SK-N-SH (cell line): ENCODE measurements at regions not wholly inside any gene's neighbourhood (a gene's known extent, or its start where the extent isn't known, plus 50 kb on each side); places are given as distances from the start of the nearest gene placed in this dataset.

Experiments used
- CTCF ChIA-PET: fragments of 300-600, 350-600 bp; formaldehyde crosslinking; extraction: SDS; loops from one replicate; lab custom pipeline; 2021; lab: Yijun Ruan, JAX
- POLR2A ChIA-PET: fragments of 350-600 bp; sonication (Branson Sonifier 250); formaldehyde crosslinking; extraction: SDS; loops from one replicate; lab custom pipeline; 2020; ENCODE audit warnings: antibody characterized with exemption, inconsistent platforms; lab: Yijun Ruan, JAX
- DNase-seq: peaks from one replicate; pipeline ENCODE4 v3.0.0; 2012
- H2AFZ ChIP-seq: fragments of 200-600 bp; sonication (generic); 2 replicates; pipeline ENCODE4 v1.8.1; 2016; ENCODE audit warnings: antibody characterized with exemption, mild to moderate bottlenecking, low read depth
- H3F3A ChIP-seq: fragments of 200-600 bp; sonication (generic); replicated peaks from 2 replicates; pipeline ENCODE3; 2016; ENCODE audit warnings: antibody characterized with exemption, mild to moderate bottlenecking; ENCODE audit not compliant: insufficient read depth
- H3K27ac ChIP-seq, 2 experiments: fragments of 200-500 bp in 1 of 2; fragments of 200-600 bp in 1 of 2; sonication (Bioruptor generic) in 1 of 2; sonication (generic), shearing (Covaris generic) in 1 of 2; 2 replicates each; pipeline versions ENCODE4 v1.5.1 to v1.6.1; 2014 to 2016; ENCODE audit warnings: low read depth in 2 of 2, inconsistent platforms in 1 of 2, low read length in 1 of 2, mild to moderate bottlenecking in 1 of 2, mixed read lengths in 1 of 2
- H3K27me3 ChIP-seq: fragments of 200-600 bp; sonication (generic), shearing (Covaris generic); 2 replicates; pipeline ENCODE4 v1.6.1; 2016; ENCODE audit warnings: mixed run types; ENCODE audit not compliant: insufficient read depth
- H3K36me3 ChIP-seq, 2 experiments: fragments of 200-500 bp in 1 of 2; fragments of 200-600 bp in 1 of 2; sonication (Bioruptor generic) in 1 of 2; sonication (generic) in 1 of 2; replicated peaks in 1 of 2; 2 replicates each; pipeline versions ENCODE3 to v1.5.1; 2014 to 2016; ENCODE audit warnings: low read length in 1 of 2, mild to moderate bottlenecking in 1 of 2; ENCODE audit not compliant: insufficient read depth in 2 of 2, control insufficient read depth in 1 of 2
- H3K4me1 ChIP-seq, 2 experiments: fragments of 200-500 bp in 1 of 2; fragments of 200-600 bp in 1 of 2; sonication (Bioruptor generic) in 1 of 2; sonication (generic), shearing (Covaris generic) in 1 of 2; 2 replicates each; pipeline versions ENCODE4 v1.5.1 to v1.6.1; 2014 to 2016; ENCODE audit warnings: low read depth in 1 of 2, low read length in 1 of 2, mixed run types in 1 of 2; ENCODE audit not compliant: insufficient read depth in 2 of 2, control insufficient read depth in 1 of 2
- H3K4me2 ChIP-seq: fragments of 200-600 bp; sonication (generic), shearing (Covaris generic); 2 replicates; pipeline ENCODE4 v1.6.1; 2017; ENCODE audit warnings: mixed run types
- H3K4me3 ChIP-seq, 2 experiments: fragments of 200-500 bp in 1 of 2; fragments of 200-600 bp in 1 of 2; sonication (Bioruptor generic) in 1 of 2; sonication (generic), shearing (Covaris generic) in 1 of 2; 2 replicates each; pipeline versions ENCODE4 v1.5.1 to v1.8.1; 2014 to 2016; ENCODE audit warnings: low read depth in 2 of 2, inconsistent platforms in 1 of 2, low read length in 1 of 2, mild to moderate bottlenecking in 1 of 2, mixed read lengths in 1 of 2, moderate library complexity in 1 of 2
- H3K79me2 ChIP-seq: fragments of 200-600 bp; sonication (generic); 2 replicates; pipeline ENCODE4 v1.8.1; 2017; ENCODE audit warnings: mild to moderate bottlenecking; ENCODE audit not compliant: insufficient read depth
- H3K9ac ChIP-seq: fragments of 200-600 bp; sonication (generic); 2 replicates; pipeline ENCODE4 v1.6.1; 2017; ENCODE audit warnings: mixed run types
- H3K9me2 ChIP-seq: fragments of 200-600 bp; sonication (generic); 2 replicates; pipeline ENCODE4 v1.6.1; 2017; ENCODE audit warnings: mixed run types
- H3K9me3 ChIP-seq: fragments of 200-600 bp; sonication (generic); 2 replicates; pipeline ENCODE4 v1.6.1; 2017; ENCODE audit warnings: mixed run types, mild to moderate bottlenecking, moderate library complexity
- H4K20me1 ChIP-seq: fragments of 200-600 bp; sonication (generic); 2 replicates; pipeline ENCODE4 v1.6.1; 2017; ENCODE audit warnings: mild to moderate bottlenecking, mixed run types; ENCODE audit not compliant: insufficient read depth
- CHD2 ChIP-seq: fragments of 150-350 bp; IDR thresholded peaks from 2 replicates; pipeline ENCODE4 v1.6.1; 2018; ENCODE audit warnings: low read length; ENCODE audit not compliant: partially characterized antibody
- ELF1 ChIP-seq: IDR thresholded peaks from 2 replicates; pipeline ENCODE4 v1.4.0; 2012
- EZH2phosphoT487 ChIP-seq: fragments of 200-600 bp; sonication (generic); IDR thresholded peaks from 2 replicates; pipeline ENCODE4 v1.6.1; 2017; ENCODE audit warnings: low read depth, mixed run types, mild to moderate bottlenecking, antibody characterized with exemption, moderate library complexity, borderline replicate concordance
- GABPA ChIP-seq: IDR thresholded peaks from 2 replicates; pipeline ENCODE4 v1.4.0; 2012; ENCODE audit warnings: low read depth, mild to moderate bottlenecking
- JUND ChIP-seq: IDR thresholded peaks from 2 replicates; pipeline ENCODE4 v1.4.0; 2012
- MEF2A ChIP-seq: IDR thresholded peaks from 2 replicates; pipeline ENCODE4 v1.4.0; 2012; ENCODE audit warnings: low read depth, borderline replicate concordance
- NRF1 ChIP-seq: IDR thresholded peaks from 2 replicates; pipeline ENCODE4 v1.6.1; 2012; ENCODE audit warnings: low read depth, mild to moderate bottlenecking, low read length
- RCOR1 ChIP-seq: fragments of 150-350 bp; IDR thresholded peaks from 2 replicates; pipeline ENCODE4 v1.6.1; 2017; ENCODE audit warnings: antibody characterized with exemption, low read length
- RFX5 ChIP-seq: IDR thresholded peaks from 2 replicates; pipeline ENCODE4 v1.6.1; 2012; ENCODE audit warnings: mild to moderate bottlenecking, improper control_type of control experiment, low read length
- RXRA ChIP-seq: IDR thresholded peaks from 2 replicates; pipeline ENCODE4 v1.4.0; 2012; ENCODE audit warnings: low read depth, mild to moderate bottlenecking, borderline replicate concordance
- SMC3 ChIP-seq: IDR thresholded peaks from 2 replicates; pipeline ENCODE4 v1.6.1; 2012; ENCODE audit warnings: low read depth, low read length, improper control_type of control experiment
- TCF12 ChIP-seq: IDR thresholded peaks from 2 replicates; pipeline ENCODE4 v1.4.0; 2012
- USF2 ChIP-seq: fragments of 150-350 bp; IDR thresholded peaks from 2 replicates; pipeline ENCODE4 v1.6.1; 2017; ENCODE audit warnings: antibody characterized with exemption, low read length, low read depth, borderline replicate concordance
- YY1 ChIP-seq: IDR thresholded peaks from 2 replicates; pipeline ENCODE4 v1.4.0; 2012; ENCODE audit warnings: low read depth, mild to moderate bottlenecking
- WGBS: methylation state at CpG from one replicate; pipeline ENCODE4 v1.1.6; 2017; ENCODE audit warnings: low lambda C conversion rate; 5-methylcytosine and 5-hydroxymethylcytosine counted together
- TF ChIP-seq, protein P1 (sequence below): fragments of 200-600 bp; sonication (generic); IDR thresholded peaks from 2 replicates; pipeline ENCODE4 v1.6.1; 2017; ENCODE audit warnings: antibody characterized with exemption, mild to moderate bottlenecking, moderate library complexity

GRCh38 chr2:226066391-226066790 lies 666.9 kb downstream of the NYAP2 start:
- no peaks in the 10 kb centered on the region for H3K9me3 ChIP-seq
- DNase-seq, result no peak
- H3K4me1 ChIP-seq, result peaks cover 0 to 8% of the 10 kb centered on the region in 2 experiments; a peak in 1 of 4 replicates
- CTCF ChIA-PET, result no interaction called here
- H4K20me1 ChIP-seq, result no peaks in the 10 kb centered on the region
- no peaks in the 10 kb centered on the region for H3K79me2 ChIP-seq
- WGBS, result 49% methylated on average over 3 of the region's 3 CpGs
- H3K4me2 ChIP-seq, result peak overlapping the region; percentile 28; the same call in 1 of the 2 replicates
- H2AFZ ChIP-seq, result peak overlapping the region; percentile 63
- TF ChIP-seq RXRA (no peak), YY1 (no peak), NRF1 (no peak), RFX5 (no peak), JUND (no peak)
- no peaks in the 10 kb centered on the region for H3K9me2 ChIP-seq
- H3K9ac ChIP-seq, result no peak overlapping the region
- H3K27me3 ChIP-seq, result no peaks in the 10 kb centered on the region
- no peaks in the 10 kb centered on the region for H3F3A ChIP-seq
- H3K36me3 ChIP-seq, result no peaks in the 10 kb centered on the region
- no peak overlapping the region for H3K27ac ChIP-seq
- H3K4me3 ChIP-seq, result no peak overlapping the region
- POLR2A ChIA-PET, result no interaction called here

DNA sequence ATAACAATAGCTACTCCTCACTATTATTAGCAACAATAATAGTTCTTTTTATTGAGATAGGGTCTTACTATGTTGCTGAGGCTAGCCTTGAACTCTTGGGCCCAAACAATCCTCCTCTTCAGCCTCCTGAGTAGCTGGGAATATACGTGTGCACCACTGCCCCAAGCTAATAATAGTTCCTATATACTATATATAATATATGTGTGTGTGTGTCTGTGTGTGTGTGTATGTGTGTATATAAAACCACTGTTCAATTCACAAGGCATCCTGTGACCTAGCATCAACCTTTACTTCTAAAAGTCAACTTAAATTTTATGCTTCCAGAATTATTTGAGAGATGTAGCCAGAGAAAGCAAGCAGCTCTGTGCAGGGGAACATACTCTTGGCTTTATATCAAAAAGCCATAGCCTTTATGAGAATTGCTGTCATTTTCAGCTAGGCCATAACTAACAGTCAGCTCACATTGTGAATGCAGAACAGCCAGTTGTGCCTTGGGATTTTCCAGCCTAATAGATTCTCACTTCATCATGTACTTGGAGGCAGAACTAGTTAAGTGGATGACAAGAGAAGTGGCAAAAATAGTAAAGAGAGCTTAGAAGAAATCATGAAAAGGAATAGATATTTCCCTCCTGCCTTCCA lies 665.5 kb downstream of the NYAP2 start:
- no peaks in the 10 kb centered on the region for H4K20me1 ChIP-seq
- 79% methylated on average over 1 of the region's 1 CpG for WGBS
- no peaks in the 10 kb centered on the region for H3K9me3 ChIP-seq
- POLR2A ChIA-PET, result no interaction called here
- H3K36me3 ChIP-seq, result no peaks in the 10 kb centered on the region
- no peaks in the 10 kb centered on the region for H3K79me2 ChIP-seq
- DNase-seq, result no peak
- no peaks in the 10 kb centered on the region for H3K27me3 ChIP-seq
- H3F3A ChIP-seq, result no peaks in the 10 kb centered on the region
- H3K27ac ChIP-seq, result no peak overlapping the region
- H3K4me1 ChIP-seq, result peaks cover 0 to 8% of the 10 kb centered on the region in 2 experiments; a peak in 1 of 4 replicates
- H2AFZ ChIP-seq, result no peak overlapping the region
- no peak overlapping the region for H3K9ac ChIP-seq
- H3K9me2 ChIP-seq, result no peaks in the 10 kb centered on the region
- no peak overlapping the region for H3K4me3 ChIP-seq
- TF ChIP-seq MEF2A (no peak), RCOR1 (no peak), TCF12 (no peak), ELF1 (no peak), RXRA (no peak), USF2 (no peak), EZH2phosphoT487 (no peak), SMC3 (no peak), CHD2 (no peak), NRF1 (no peak), GABPA (no peak)
- TF ChIP-seq, protein P1, sequence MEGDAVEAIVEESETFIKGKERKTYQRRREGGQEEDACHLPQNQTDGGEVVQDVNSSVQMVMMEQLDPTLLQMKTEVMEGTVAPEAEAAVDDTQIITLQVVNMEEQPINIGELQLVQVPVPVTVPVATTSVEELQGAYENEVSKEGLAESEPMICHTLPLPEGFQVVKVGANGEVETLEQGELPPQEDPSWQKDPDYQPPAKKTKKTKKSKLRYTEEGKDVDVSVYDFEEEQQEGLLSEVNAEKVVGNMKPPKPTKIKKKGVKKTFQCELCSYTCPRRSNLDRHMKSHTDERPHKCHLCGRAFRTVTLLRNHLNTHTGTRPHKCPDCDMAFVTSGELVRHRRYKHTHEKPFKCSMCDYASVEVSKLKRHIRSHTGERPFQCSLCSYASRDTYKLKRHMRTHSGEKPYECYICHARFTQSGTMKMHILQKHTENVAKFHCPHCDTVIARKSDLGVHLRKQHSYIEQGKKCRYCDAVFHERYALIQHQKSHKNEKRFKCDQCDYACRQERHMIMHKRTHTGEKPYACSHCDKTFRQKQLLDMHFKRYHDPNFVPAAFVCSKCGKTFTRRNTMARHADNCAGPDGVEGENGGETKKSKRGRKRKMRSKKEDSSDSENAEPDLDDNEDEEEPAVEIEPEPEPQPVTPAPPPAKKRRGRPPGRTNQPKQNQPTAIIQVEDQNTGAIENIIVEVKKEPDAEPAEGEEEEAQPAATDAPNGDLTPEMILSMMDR, result no peak
- TF ChIP-seq, all 33 proteins: peak for 0
- no peak overlapping the region for H3K4me2 ChIP-seq
- CTCF ChIA-PET, result no interaction called here
